Panc1 (cell line): ENCODE measurements at regions not wholly inside any gene's neighbourhood (a gene's known extent, or its start where the extent isn't known, plus 50 kb on each side); places are given as distances from the start of the nearest gene placed in this dataset.

ENCODE experiments used
- ATAC-seq: fragments of 200-7000 bp; cut with Tn5 transposase; 2 replicates; pipeline ENCODE4 v1.9.1; 2020; ENCODE audit warnings: mild to moderate bottlenecking, moderate library complexity
- BruUV-seq: library from RNA; stranded (reverse); fragments of 400-500 nt; replicated peaks from 2 replicates; lab custom pipeline; 2021; lab: Mats Ljungman, UMichigan
- CTCF ChIA-PET: fragments of 300-600 bp; sonication (Branson Sonifier 250); formaldehyde crosslinking; loops from one replicate; lab custom pipeline; 2022; ENCODE audit warnings: antibody characterized with exemption; lab: Charles Lee
- POLR2A ChIA-PET: fragments of 300-600 bp; sonication (Branson Sonifier 250); formaldehyde crosslinking; loops from one replicate; lab custom pipeline; 2022; ENCODE audit warnings: antibody characterized with exemption; lab: Charles Lee
- DNase-seq: peaks from one replicate; pipeline ENCODE4 v3.0.0-alpha.2; 2010; ENCODE audit warnings: low read depth, low spot score
- H3K27ac ChIP-seq: 2 replicates; pipeline ENCODE4 v1.5.1; 2011; ENCODE audit warnings: mild to moderate bottlenecking, low read length, inconsistent platforms
- H3K27me3 ChIP-seq: fragments of 200-500 bp; sonication (Bioruptor generic); 2 replicates; pipeline ENCODE4 v1.6.0; 2014; ENCODE audit warnings: low read length, inconsistent platforms; ENCODE audit not compliant: control insufficient read depth, insufficient read depth
- H3K36me3 ChIP-seq: fragments of 200-500 bp; sonication (Bioruptor generic); 2 replicates; pipeline ENCODE4 v1.5.1; 2014; ENCODE audit warnings: inconsistent platforms, mild to moderate bottlenecking, low read length, moderate library complexity; ENCODE audit not compliant: control insufficient read depth, insufficient read depth
- H3K4me1 ChIP-seq: 2 replicates; pipeline ENCODE4 v1.5.1; 2011; ENCODE audit warnings: inconsistent platforms, mild to moderate bottlenecking, low read length, moderate library complexity; ENCODE audit not compliant: control insufficient read depth, insufficient read depth
- H3K4me3 ChIP-seq, 2 experiments: 2 replicates each; pipeline ENCODE4 v1.5.1; 2011 to 2012; ENCODE audit warnings: low read depth in 2 of 2, low read length in 2 of 2, mild to moderate bottlenecking in 2 of 2, inconsistent platforms in 1 of 2, moderate library complexity in 1 of 2
- H3K9me3 ChIP-seq: fragments of 200-500 bp; sonication (Bioruptor generic); 2 replicates; pipeline ENCODE4 v1.5.1; 2014; ENCODE audit warnings: low read depth, mild to moderate bottlenecking, inconsistent platforms, low read length, moderate library complexity; ENCODE audit not compliant: control insufficient read depth, insufficient read depth
- CTCF ChIP-seq: fragments of 450-650 bp; IDR thresholded peaks from 2 replicates; pipeline ENCODE4 v1.5.1; 2017; ENCODE audit warnings: mild to moderate bottlenecking
- POLR2AphosphoS5 ChIP-seq: IDR thresholded peaks from 2 replicates; pipeline ENCODE4 v1.6.1; 2012; ENCODE audit warnings: mild to moderate bottlenecking, low read depth, low read length, moderate library complexity
- SIN3A ChIP-seq: IDR thresholded peaks from 2 replicates; pipeline ENCODE4 v1.6.1; 2012; ENCODE audit warnings: low read depth, mild to moderate bottlenecking, low read length, moderate library complexity, borderline replicate concordance; ENCODE audit not compliant: insufficient read depth
- TCF7L2 ChIP-seq: IDR thresholded peaks from 2 replicates; pipeline ENCODE4 v1.6.1; 2011; ENCODE audit warnings: mild to moderate bottlenecking, low read depth, low read length, inconsistent platforms
- in situ Hi-C: cut with HindIII; loops from 2 replicates; pipeline ENCODE4 v1.10.0; 2016; ENCODE audit warnings: low sequenced_read_pairs, low pct_unique_long_range_greater_than_20kb
- intact Hi-C: fragments of 100-400 bp; cut with micrococcal nuclease; formaldehyde crosslinking; loops from one replicate; pipeline ENCODE4 v1.10.0; 2022; ENCODE audit not compliant: unreplicated experiment

GRCh38 chr4:89439533-89439932 lies 131.9 kb upstream of the GPRIN3 start:
- no peaks in the 10 kb centered on the region for H3K27me3 ChIP-seq
- TF ChIP-seq SIN3A (no peak), POLR2AphosphoS5 (no peak), TCF7L2 (no peak), CTCF (no peak)
- ChIA-PET CTCF (no interaction called here), POLR2A (no interaction called here)
- no TSS peak for BruUV-seq
- ATAC-seq (no peak), DNase-seq (no peak)
- no peak overlapping the region for H3K4me3 ChIP-seq
- H3K4me1 ChIP-seq, result no peaks in the 10 kb centered on the region
- intact Hi-C loops (loop anchor here (5.0 kb wide), 1 partner anchor 463 kb away; no protein-coding TSS in a partner anchor), in situ Hi-C loops (no loop called here)
- H3K9me3 ChIP-seq, result no peaks in the 10 kb centered on the region
- no peaks in the 10 kb centered on the region for H3K36me3 ChIP-seq
- H3K27ac ChIP-seq, result no peak overlapping the region

- no peaks in the 10 kb centered on the region for H3K9me3 ChIP-seq
- no peaks in the 10 kb centered on the region for H3K27me3 ChIP-seq
- in situ Hi-C loops (no loop called here), intact Hi-C loops (loop anchor here (5.0 kb wide), 1 partner anchor 464 kb away; no protein-coding TSS in a partner anchor)
- ATAC-seq, result 0 out of 2 replicates have a peak, but pooled peaks have one; percentile 45
- CTCF ChIA-PET, result interaction anchor here (0.6 kb wide), 1 partner anchor 127 kb away, joined by 3 read pairs; no protein-coding TSS in a partner anchor
- DNase-seq, result no peak
- H3K4me1 ChIP-seq, result no peaks in the 10 kb centered on the region
- H3K4me3 ChIP-seq, result no peak overlapping the region
- H3K27ac ChIP-seq, result no peak overlapping the region
- TF ChIP-seq CTCF (peak; percentile 57), TCF7L2 (no peak)
- H3K36me3 ChIP-seq, result no peaks in the 10 kb centered on the region
- POLR2A ChIA-PET, result no interaction called here
- BruUV-seq, result no TSS peak
Observed at GRCh38 chr4:89438102-89438831, 130.7 kb upstream of the GPRIN3 start.

GRCh38 chr4:89434364-89434988 lies 126.9 kb upstream of the GPRIN3 start:
- DNase-seq (no peak), ATAC-seq (no peak)
- ChIA-PET POLR2A (no interaction called here), CTCF (no interaction called here)
- Histone ChIP-seq H3K27me3 (no peaks in the 10 kb centered on the region), H3K9me3 (no peaks in the 10 kb centered on the region), H3K36me3 (no peaks in the 10 kb centered on the region), H3K27ac (no peak overlapping the region), H3K4me3 (no peak overlapping the region), H3K4me1 (no peaks in the 10 kb centered on the region)
- in situ Hi-C loops (no loop called here), intact Hi-C loops (loop anchor here (1.0 to 2.0 kb wide), 2 partner anchors 208 to 276 kb away; no protein-coding TSS in a partner anchor)
- TF ChIP-seq CTCF, result peak; percentile 66; the same call in 1 of the 2 replicates
- TF ChIP-seq SIN3A, result no peak
- no TSS peak for BruUV-seq
